ENCODE measurements at regions not wholly inside any gene's neighbourhood (a gene's known extent, or its start where the extent isn't known, plus 50 kb on each side); places are given as distances from the start of the nearest gene placed in this dataset.
"Not testable (repeated sequence)": the region's sequence is repeated elsewhere in the genome, so short reads cannot be mapped to it uniquely, and the experiment has no call there.

GRCh38 chr10:23965123-23965522 lies 243.8 kb upstream of the KIAA1217 start:
- H3K9me3 Mint-ChIP-seq (ENCODE audit: insufficient read depth) = no peaks in the 10 kb centered on the region
- H3K4me1 Mint-ChIP-seq (ENCODE audit: low read depth) = no peaks in the 10 kb centered on the region
- CTCF ChIA-PET = no interaction called here
- ATAC-seq (no peak), DNase-seq (no peak)
- H3K4me3 Mint-ChIP-seq = no peak overlapping the region
- H3K27me3 Mint-ChIP-seq (ENCODE audit: low read depth) = no peaks in the 10 kb centered on the region
- POLR2A ChIA-PET = no interaction called here
- no peaks in the 10 kb centered on the region for H3K36me3 Mint-ChIP-seq (ENCODE audit: low read depth)
- no peak overlapping the region for H3K27ac Mint-ChIP-seq

GRCh38 chr10:23965880-23966279 lies 243.1 kb upstream of the KIAA1217 start:
- ChIA-PET POLR2A (no interaction called here), CTCF (no interaction called here)
- Mint-ChIP-seq H3K27ac (no peak overlapping the region), H3K36me3 (ENCODE audit: low read depth) (no peaks in the 10 kb centered on the region), H3K27me3 (ENCODE audit: low read depth) (no peaks in the 10 kb centered on the region), H3K9me3 (ENCODE audit: insufficient read depth) (no peaks in the 10 kb centered on the region), H3K4me3 (no peak overlapping the region), H3K4me1 (ENCODE audit: low read depth) (no peaks in the 10 kb centered on the region)
- ATAC-seq = no peak
- no peak for DNase-seq

GRCh38 chr10:23966504-23967051 lies 242.4 kb upstream of the KIAA1217 start:
- no peaks in the 10 kb centered on the region for H3K27me3 Mint-ChIP-seq (ENCODE audit: low read depth)
- ATAC-seq = no peak
- no peak overlapping the region for H3K4me3 Mint-ChIP-seq
- H3K36me3 Mint-ChIP-seq (ENCODE audit: low read depth) = no peaks in the 10 kb centered on the region
- ChIA-PET POLR2A (no interaction called here), CTCF (no interaction called here)
- H3K4me1 Mint-ChIP-seq (ENCODE audit: low read depth) = no peaks in the 10 kb centered on the region
- DNase-seq = no peak
- H3K27ac Mint-ChIP-seq = no peak overlapping the region
- H3K9me3 Mint-ChIP-seq (ENCODE audit: insufficient read depth) = no peaks in the 10 kb centered on the region

- no peaks in the 10 kb centered on the region for H3K36me3 Mint-ChIP-seq (ENCODE audit: low read depth)
- ATAC-seq (no peak), DNase-seq (no peak)
- no peaks in the 10 kb centered on the region for H3K27me3 Mint-ChIP-seq (ENCODE audit: low read depth)
- H3K9me3 Mint-ChIP-seq (ENCODE audit: insufficient read depth) = no peaks in the 10 kb centered on the region
- no peak overlapping the region for H3K4me3 Mint-ChIP-seq
- ChIA-PET CTCF (no interaction called here), POLR2A (no interaction called here)
- H3K4me1 Mint-ChIP-seq (ENCODE audit: low read depth) = no peaks in the 10 kb centered on the region
- no peak overlapping the region for H3K27ac Mint-ChIP-seq
These were observed 240.6 kb upstream of the KIAA1217 start for GRCh38 chr10:23968301-23968700.

- no peak overlapping the region for H3K27ac Mint-ChIP-seq
- H3K27me3 Mint-ChIP-seq (ENCODE audit: low read depth) = no peaks in the 10 kb centered on the region
- ChIA-PET CTCF (no interaction called here), POLR2A (no interaction called here)
- no peak overlapping the region for H3K4me3 Mint-ChIP-seq
- H3K36me3 Mint-ChIP-seq (ENCODE audit: low read depth) = no peaks in the 10 kb centered on the region
- no peak for DNase-seq
- H3K4me1 Mint-ChIP-seq (ENCODE audit: low read depth) = no peaks in the 10 kb centered on the region
- H3K9me3 Mint-ChIP-seq (ENCODE audit: insufficient read depth) = no peaks in the 10 kb centered on the region
- no peak for ATAC-seq
These were observed 234.1 kb upstream of the KIAA1217 start for GRCh38 chr10:23974746-23975272.

GRCh38 chr10:23975431-23975830 lies 233.5 kb upstream of the KIAA1217 start:
- Mint-ChIP-seq H3K27me3 (ENCODE audit: low read depth) (no peaks in the 10 kb centered on the region), H3K36me3 (ENCODE audit: low read depth) (no peaks in the 10 kb centered on the region), H3K9me3 (ENCODE audit: insufficient read depth) (no peaks in the 10 kb centered on the region), H3K27ac (no peak overlapping the region), H3K4me1 (ENCODE audit: low read depth) (no peaks in the 10 kb centered on the region), H3K4me3 (no peak overlapping the region)
- ATAC-seq = no peak
- ChIA-PET POLR2A (no interaction called here), CTCF (no interaction called here)
- no peak for DNase-seq

- POLR2A ChIA-PET = no interaction called here
- Mint-ChIP-seq H3K27ac (no peak overlapping the region), H3K4me3 (no peak overlapping the region), H3K4me1 (ENCODE audit: low read depth) (no peaks in the 10 kb centered on the region), H3K9me3 (ENCODE audit: insufficient read depth) (no peaks in the 10 kb centered on the region), H3K27me3 (ENCODE audit: low read depth) (no peaks in the 10 kb centered on the region), H3K36me3 (ENCODE audit: low read depth) (no peaks in the 10 kb centered on the region)
- no peak for DNase-seq
- CTCF ChIA-PET = no interaction called here
- ATAC-seq = no peak
These were observed 232.7 kb upstream of the KIAA1217 start for GRCh38 chr10:23976275-23976674.

- ATAC-seq = no peak
- POLR2A ChIA-PET = no interaction called here
These were observed 230.6 kb upstream of the KIAA1217 start for GRCh38 chr10:23978317-23978716.

GRCh38 chr10:23980094-23980493 lies 228.8 kb upstream of the KIAA1217 start:
- no peaks in the 10 kb centered on the region for H3K4me1 Mint-ChIP-seq (ENCODE audit: low read depth)
- no peaks in the 10 kb centered on the region for H3K9me3 Mint-ChIP-seq (ENCODE audit: insufficient read depth)
- ChIA-PET CTCF (no interaction called here), POLR2A (no interaction called here)
- H3K27ac Mint-ChIP-seq = no peak overlapping the region
- DNase-seq (no peak), ATAC-seq (no peak)
- H3K27me3 Mint-ChIP-seq (ENCODE audit: low read depth) = no peaks in the 10 kb centered on the region
- H3K36me3 Mint-ChIP-seq (ENCODE audit: low read depth) = no peaks in the 10 kb centered on the region
- no peak overlapping the region for H3K4me3 Mint-ChIP-seq

More at GRCh38 chr10:23978317-23978716, 230.6 kb upstream of the KIAA1217 start:
- CTCF ChIA-PET = no interaction called here
- no peak for DNase-seq
- no peaks in the 10 kb centered on the region for H3K4me1 Mint-ChIP-seq (ENCODE audit: low read depth)
- no peaks in the 10 kb centered on the region for H3K36me3 Mint-ChIP-seq (ENCODE audit: low read depth)
- no peaks in the 10 kb centered on the region for H3K9me3 Mint-ChIP-seq (ENCODE audit: insufficient read depth)
- no peak overlapping the region for H3K27ac Mint-ChIP-seq
- no peak overlapping the region for H3K4me3 Mint-ChIP-seq
- H3K27me3 Mint-ChIP-seq (ENCODE audit: low read depth) = no peaks in the 10 kb centered on the region

GRCh38 chr10:23981520-23982309 lies 227.2 kb upstream of the KIAA1217 start:
- ChIA-PET POLR2A (no interaction called here), CTCF (interaction anchor here (1.6 kb wide), 1 partner anchor 13 kb away, joined by 4 read pairs; no protein-coding TSS in a partner anchor)
- H3K4me3 Mint-ChIP-seq = no peak overlapping the region
- H3K9me3 Mint-ChIP-seq (ENCODE audit: insufficient read depth) = peaks cover 3% of the 10 kb centered on the region
- no peak overlapping the region for H3K27ac Mint-ChIP-seq
- no peaks in the 10 kb centered on the region for H3K36me3 Mint-ChIP-seq (ENCODE audit: low read depth)
- no peaks in the 10 kb centered on the region for H3K27me3 Mint-ChIP-seq (ENCODE audit: low read depth)
- ATAC-seq (no peak), DNase-seq (no peak)
- no peaks in the 10 kb centered on the region for H3K4me1 Mint-ChIP-seq (ENCODE audit: low read depth)

GRCh38 chr10:23984405-23984804 lies 224.5 kb upstream of the KIAA1217 start:
- ATAC-seq, H3K27ac Mint-ChIP-seq, CTCF ChIA-PET: not testable (repeated sequence)

GRCh38 chr10:23988006-23988405 lies 220.9 kb upstream of the KIAA1217 start:
- H3K9me3 Mint-ChIP-seq (ENCODE audit: insufficient read depth) = peaks cover 3% of the 10 kb centered on the region
- ATAC-seq (no peak), DNase-seq (no peak)
- no peaks in the 10 kb centered on the region for H3K4me1 Mint-ChIP-seq (ENCODE audit: low read depth)
- H3K27me3 Mint-ChIP-seq (ENCODE audit: low read depth) = no peaks in the 10 kb centered on the region
- ChIA-PET POLR2A (no interaction called here), CTCF (no interaction called here)
- no peak overlapping the region for H3K27ac Mint-ChIP-seq
- no peak overlapping the region for H3K4me3 Mint-ChIP-seq
- no peaks in the 10 kb centered on the region for H3K36me3 Mint-ChIP-seq (ENCODE audit: low read depth)

More at GRCh38 chr10:23984405-23984804, 224.5 kb upstream of the KIAA1217 start:
- H3K27me3 Mint-ChIP-seq (ENCODE audit: low read depth); POLR2A ChIA-PET; DNase-seq; H3K9me3 Mint-ChIP-seq (ENCODE audit: insufficient read depth); H3K36me3 Mint-ChIP-seq (ENCODE audit: low read depth); H3K4me1 Mint-ChIP-seq (ENCODE audit: low read depth); H3K4me3 Mint-ChIP-seq: not testable (repeated sequence)
